ENCODE measurements at regions not wholly inside any gene's neighbourhood (a gene's known extent, or its start where the extent isn't known, plus 50 kb on each side); places are given as distances from the start of the nearest gene placed in this dataset.

- Histone ChIP-seq H3K36me3 (ENCODE audit: insufficient read depth in 1 of 2, low read depth in 1 of 2) (no peaks in the 10 kb centered on the region), H3K9me3 (no peaks in the 10 kb centered on the region), H3K27ac (no peak overlapping the region), H3K4me1 (no peaks in the 10 kb centered on the region), H3K27me3 (ENCODE audit: insufficient read depth in 3 of 3, low read length in 2 of 3) (peaks cover 0 to 3% (median 0%) of the 10 kb centered on the region in 3 donors), H3K4me3 (no peak overlapping the region)
- DNase-seq: no peak
- intact Hi-C loops (cut with DNase I): no loop called here
- no peak for ATAC-seq
- no peak for TF ChIP-seq CTCF (IDR thresholded peaks at IDR 0.05)
- 72 to 84% (median 83%) methylated on average over 3 of the region's 3 CpGs for WGBS, 3 donors
These were observed 254.0 kb downstream of the CD83 start for GRCh38 chr6:14371530-14371929.

- no peak for TF ChIP-seq CTCF (IDR thresholded peaks at IDR 0.05)
- Histone ChIP-seq H3K9me3 (no peaks in the 10 kb centered on the region), H3K4me1 (no peaks in the 10 kb centered on the region), H3K27me3 (ENCODE audit: insufficient read depth in 3 of 3, low read length in 2 of 3) (peaks cover 0 to 3% (median 0%) of the 10 kb centered on the region in 3 donors), H3K27ac (no peak overlapping the region), H3K4me3 (no peak overlapping the region), H3K36me3 (ENCODE audit: insufficient read depth in 1 of 2, low read depth in 1 of 2) (no peaks in the 10 kb centered on the region)
- 61 to 71% (median 66%) methylated on average over 7 of the region's 7 CpGs for WGBS, 3 donors
- intact Hi-C loops (cut with DNase I): no loop called here
- DNase-seq: no peak
- no peak for ATAC-seq
These were observed 255.3 kb downstream of the CD83 start for GRCh38 chr6:14372734-14373489.

GRCh38 chr6:14373648-14374437 lies 256.3 kb downstream of the CD83 start:
- Histone ChIP-seq H3K27ac (no peak overlapping the region), H3K4me1 (no peaks in the 10 kb centered on the region), H3K4me3 (no peak overlapping the region), H3K9me3 (no peaks in the 10 kb centered on the region), H3K36me3 (ENCODE audit: insufficient read depth in 1 of 2, low read depth in 1 of 2) (no peaks in the 10 kb centered on the region), H3K27me3 (ENCODE audit: insufficient read depth in 3 of 3, low read length in 2 of 3) (peaks cover 0 to 3% (median 0%) of the 10 kb centered on the region in 3 donors)
- ATAC-seq: no peak
- TF ChIP-seq CTCF (IDR thresholded peaks at IDR 0.05): no peak
- DNase-seq: no peak
- 83 to 86% (median 85%) methylated on average over 7 of the region's 7 CpGs for WGBS, 3 donors
- intact Hi-C loops (cut with DNase I): no loop called here

- Histone ChIP-seq H3K4me3 (no peak overlapping the region), H3K27me3 (ENCODE audit: insufficient read depth in 3 of 3, low read length in 2 of 3) (peaks cover 0 to 3% (median 0%) of the 10 kb centered on the region in 3 donors), H3K9me3 (no peaks in the 10 kb centered on the region), H3K27ac (no peak overlapping the region), H3K4me1 (no peaks in the 10 kb centered on the region), H3K36me3 (ENCODE audit: insufficient read depth in 1 of 2, low read depth in 1 of 2) (no peaks in the 10 kb centered on the region)
- WGBS, 3 donors: 61 to 68% (median 62%) methylated on average over 1 of the region's 1 CpG
- DNase-seq: no peak
- intact Hi-C loops (cut with DNase I): no loop called here
- TF ChIP-seq CTCF (IDR thresholded peaks at IDR 0.05): no peak
- ATAC-seq: no peak
These were observed 258.4 kb downstream of the CD83 start for GRCh38 chr6:14375930-14376329.
